ENCODE measurements at regions not wholly inside any gene's neighbourhood (a gene's known extent, or its start where the extent isn't known, plus 50 kb on each side); places are given as distances from the start of the nearest gene placed in this dataset.

DNA sequence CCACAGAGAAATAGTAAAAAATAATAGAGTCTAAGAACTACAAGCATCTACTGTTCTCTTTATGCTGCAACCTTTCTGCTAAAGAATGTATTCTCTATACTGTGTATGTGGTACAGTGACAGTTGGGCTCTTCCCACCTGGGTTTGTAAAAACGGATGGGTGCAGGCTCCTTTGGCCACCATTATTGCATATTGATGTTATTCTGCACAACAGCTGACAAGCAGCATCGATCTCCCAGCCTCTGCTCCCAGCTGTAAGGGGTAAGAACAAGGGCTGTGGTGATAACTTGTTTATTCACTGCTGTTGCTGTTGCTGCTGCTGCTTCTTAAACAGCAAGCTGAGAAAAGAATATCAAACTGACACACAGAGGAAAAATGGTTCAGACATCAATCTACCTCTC, 56.1 kb downstream of the KCNRG start:
- TF ChIP-seq, protein P1, sequence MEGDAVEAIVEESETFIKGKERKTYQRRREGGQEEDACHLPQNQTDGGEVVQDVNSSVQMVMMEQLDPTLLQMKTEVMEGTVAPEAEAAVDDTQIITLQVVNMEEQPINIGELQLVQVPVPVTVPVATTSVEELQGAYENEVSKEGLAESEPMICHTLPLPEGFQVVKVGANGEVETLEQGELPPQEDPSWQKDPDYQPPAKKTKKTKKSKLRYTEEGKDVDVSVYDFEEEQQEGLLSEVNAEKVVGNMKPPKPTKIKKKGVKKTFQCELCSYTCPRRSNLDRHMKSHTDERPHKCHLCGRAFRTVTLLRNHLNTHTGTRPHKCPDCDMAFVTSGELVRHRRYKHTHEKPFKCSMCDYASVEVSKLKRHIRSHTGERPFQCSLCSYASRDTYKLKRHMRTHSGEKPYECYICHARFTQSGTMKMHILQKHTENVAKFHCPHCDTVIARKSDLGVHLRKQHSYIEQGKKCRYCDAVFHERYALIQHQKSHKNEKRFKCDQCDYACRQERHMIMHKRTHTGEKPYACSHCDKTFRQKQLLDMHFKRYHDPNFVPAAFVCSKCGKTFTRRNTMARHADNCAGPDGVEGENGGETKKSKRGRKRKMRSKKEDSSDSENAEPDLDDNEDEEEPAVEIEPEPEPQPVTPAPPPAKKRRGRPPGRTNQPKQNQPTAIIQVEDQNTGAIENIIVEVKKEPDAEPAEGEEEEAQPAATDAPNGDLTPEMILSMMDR (IDR thresholded peaks at IDR 0.05; ENCODE audit: low read depth, low read length) = no peak
- H3K4me3 ChIP-seq (ENCODE audit: low read depth, low read length) = no peak overlapping the region
- peak; percentile 42 for DNase-seq (ENCODE audit: low read depth, low spot score)
- in situ Hi-C loops (cut with HindIII; ENCODE audit: low sequenced_read_pairs) = no loop called here

DNA sequence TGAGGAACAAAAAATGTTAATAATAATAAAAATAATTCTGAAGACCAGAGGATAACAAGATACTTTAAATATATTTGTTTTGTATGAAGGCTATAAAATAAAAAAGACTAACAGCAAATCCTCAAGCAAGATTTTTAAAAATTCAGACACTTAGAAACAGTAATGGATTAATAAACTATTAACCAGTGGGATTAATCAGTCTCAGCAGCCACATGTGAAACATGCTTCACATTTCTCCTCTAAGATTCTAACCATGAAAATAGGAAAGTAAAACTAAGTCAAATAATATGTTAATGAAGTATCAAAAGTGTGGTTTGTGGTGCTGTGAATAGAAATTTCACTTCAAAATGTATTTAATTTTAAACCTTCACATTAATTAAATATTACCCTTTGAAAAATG, 57.4 kb downstream of the KCNRG start:
- H3K4me3 ChIP-seq (ENCODE audit: low read depth, low read length) = no peak overlapping the region
- TF ChIP-seq, protein P1 (IDR thresholded peaks at IDR 0.05; ENCODE audit: low read depth, low read length) = no peak
- in situ Hi-C loops (cut with HindIII; ENCODE audit: low sequenced_read_pairs) = no loop called here
- DNase-seq (ENCODE audit: low read depth, low spot score) = peak; percentile 44

DNA sequence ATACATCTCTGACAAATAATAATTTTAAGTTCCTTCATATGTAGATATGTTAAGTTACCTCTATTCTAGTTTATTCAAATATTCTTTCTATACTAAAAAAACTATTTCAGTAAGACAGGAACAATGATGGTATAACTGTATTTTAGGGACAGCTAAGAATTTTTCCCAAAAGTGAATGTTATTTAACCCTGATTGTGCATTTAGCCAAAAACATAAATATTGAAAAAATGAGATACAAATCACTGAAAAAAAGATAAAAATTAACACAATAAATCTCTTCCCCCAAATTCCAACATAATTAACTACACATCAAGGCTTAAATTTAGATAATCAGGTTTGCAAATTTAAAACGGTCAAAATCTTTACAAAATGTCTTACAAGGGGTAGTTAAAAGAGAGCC, 58.1 kb downstream of the KCNRG start:
- in situ Hi-C loops (cut with HindIII; ENCODE audit: low sequenced_read_pairs) = no loop called here
- TF ChIP-seq, protein P1 (IDR thresholded peaks at IDR 0.05; ENCODE audit: low read depth, low read length) = no peak
- DNase-seq (ENCODE audit: low read depth, low spot score) = peak; percentile 38
- no peak overlapping the region for H3K4me3 ChIP-seq (ENCODE audit: low read depth, low read length)

DNA sequence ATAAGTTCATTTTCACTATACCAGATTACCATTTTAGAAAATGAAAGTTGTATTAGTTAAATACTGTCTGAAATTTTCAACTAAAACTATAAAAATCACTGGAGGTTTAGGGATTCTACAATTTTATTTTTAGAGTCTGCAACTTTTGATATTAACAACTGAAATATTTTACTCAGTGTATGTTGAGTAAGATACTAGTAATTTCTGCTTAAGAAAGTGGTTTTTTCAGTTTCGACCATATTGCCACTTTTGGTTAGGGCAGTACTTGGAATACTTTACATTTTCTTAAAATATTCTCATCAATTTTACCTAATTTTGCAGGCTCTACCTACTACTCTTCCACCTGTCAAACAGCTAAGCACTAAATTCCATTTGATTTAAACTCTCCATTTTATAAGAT, 59.6 kb downstream of the KCNRG start:
- TF ChIP-seq, protein P1 (IDR thresholded peaks at IDR 0.05; ENCODE audit: low read depth, low read length) = no peak
- no peak overlapping the region for H3K4me3 ChIP-seq (ENCODE audit: low read depth, low read length)
- peak; percentile 22 for DNase-seq (ENCODE audit: low read depth, low spot score)
- in situ Hi-C loops (cut with HindIII; ENCODE audit: low sequenced_read_pairs) = no loop called here

DNA sequence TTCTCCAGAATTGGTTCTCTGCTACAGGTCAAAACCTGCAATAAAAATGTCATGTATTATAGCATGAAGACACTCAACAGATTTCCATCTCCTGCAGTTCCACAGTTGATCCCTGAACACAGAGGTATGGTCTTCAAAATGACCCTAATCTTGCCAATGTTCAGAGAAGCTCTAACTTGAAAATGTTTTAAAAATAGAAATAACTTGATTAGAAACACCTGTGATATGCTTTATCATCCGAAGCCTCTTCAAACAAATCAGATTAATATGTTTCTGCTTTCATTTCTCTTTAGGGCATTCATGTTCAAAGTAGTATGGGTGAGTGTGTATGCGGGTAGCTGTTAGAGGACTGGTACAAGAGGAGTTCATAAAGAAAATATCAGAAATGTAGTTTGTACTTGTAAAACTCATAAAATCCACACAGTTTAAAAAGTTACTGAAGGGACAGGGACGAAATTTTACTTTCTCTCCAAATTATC, 60.4 kb downstream of the KCNRG start:
- TF ChIP-seq, protein P1 (IDR thresholded peaks at IDR 0.05; ENCODE audit: low read depth, low read length) = no peak
- in situ Hi-C loops (cut with HindIII; ENCODE audit: low sequenced_read_pairs) = no loop called here
- no peak overlapping the region for H3K4me3 ChIP-seq (ENCODE audit: low read depth, low read length)
- DNase-seq (ENCODE audit: low read depth, low spot score) = peak; percentile 39

DNA sequence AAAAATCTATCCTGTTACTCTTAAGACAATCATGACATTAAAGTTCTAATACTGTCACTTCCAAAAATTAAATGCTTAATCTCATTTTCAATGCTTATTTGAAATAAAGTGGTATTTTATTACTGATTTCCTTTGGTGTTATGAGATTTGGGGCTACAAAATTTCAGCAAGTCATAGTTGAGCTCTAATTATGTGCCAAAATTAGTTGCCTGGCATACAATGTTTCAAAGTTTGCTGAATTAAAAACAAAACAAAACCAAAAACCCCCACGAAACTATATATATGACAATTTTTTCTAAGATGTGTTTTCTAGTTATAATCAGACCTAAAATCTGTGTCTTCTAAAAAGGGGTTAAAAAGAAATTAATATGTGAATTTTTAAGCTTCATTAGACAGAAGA, 62.2 kb downstream of the KCNRG start:
- in situ Hi-C loops (cut with HindIII; ENCODE audit: low sequenced_read_pairs) = no loop called here
- no peak for DNase-seq (ENCODE audit: low read depth, low spot score)
- TF ChIP-seq, protein P1 (IDR thresholded peaks at IDR 0.05; ENCODE audit: low read depth, low read length) = no peak
- H3K4me3 ChIP-seq (ENCODE audit: low read depth, low read length) = no peak overlapping the region

Data from astrocyte of the spinal cord (primary cell).